Mucosa of gallbladder (tissue), 1 donor: ENCODE measurements at regions not wholly inside any gene's neighbourhood (a gene's known extent, or its start where the extent isn't known, plus 50 kb on each side); places are given as distances from the start of the nearest gene placed in this dataset.

Experiments
- DNase-seq: peaks from one replicate; pipeline ENCODE4 v3.0.0-alpha.2; 2020; ENCODE audit warnings: low spot score
- donor health status: DM: no; HTN: no; CAD: no.

GRCh38 chr13:34116651-34117050 is 298.7 kb downstream of the RFC3 start:
- no peak for DNase-seq

GRCh38 chr13:34124666-34125306 is 306.8 kb downstream of the RFC3 start:
- peak; percentile 51 for DNase-seq

- no peak for DNase-seq
These were observed 309.6 kb downstream of the RFC3 start for GRCh38 chr13:34127523-34127922.

- DNase-seq = no peak
These were observed 310.7 kb downstream of the RFC3 start for GRCh38 chr13:34128661-34129060.

GRCh38 chr13:34129436-34129835 is 311.5 kb downstream of the RFC3 start:
- no peak for DNase-seq

GRCh38 chr13:34137200-34137599 is 319.3 kb downstream of the RFC3 start:
- no peak for DNase-seq

GRCh38 chr13:34139660-34140227 is 321.8 kb downstream of the RFC3 start:
- no peak for DNase-seq

- DNase-seq = no peak
These were observed 325.7 kb downstream of the RFC3 start for GRCh38 chr13:34143637-34144036.

GRCh38 chr13:34144142-34144541 is 326.2 kb downstream of the RFC3 start:
- DNase-seq = no peak

- no peak for DNase-seq
These were observed 327.1 kb downstream of the RFC3 start for GRCh38 chr13:34145061-34145460.

GRCh38 chr13:34148359-34148758 is 330.4 kb downstream of the RFC3 start:
- no peak for DNase-seq

GRCh38 chr13:34151885-34152284 is 333.9 kb downstream of the RFC3 start:
- no peak for DNase-seq

GRCh38 chr13:34152409-34152808 is 334.5 kb downstream of the RFC3 start:
- peak; percentile 31 for DNase-seq

GRCh38 chr13:34152996-34153395 is 335.0 kb downstream of the RFC3 start:
- no peak for DNase-seq

GRCh38 chr13:34153428-34154180 is 335.7 kb downstream of the RFC3 start:
- peak; percentile 18 for DNase-seq

GRCh38 chr13:34155931-34156607 is 338.1 kb downstream of the RFC3 start:
- DNase-seq = no peak

- peak; percentile 86 for DNase-seq
These were observed 339.0 kb downstream of the RFC3 start for GRCh38 chr13:34156841-34157365.

GRCh38 chr13:34159946-34160345 is 342.0 kb downstream of the RFC3 start:
- DNase-seq = no peak

GRCh38 chr13:34161931-34162543 is 344.1 kb downstream of the RFC3 start:
- no peak for DNase-seq

GRCh38 chr13:34162544-34162933 is 344.6 kb downstream of the RFC3 start:
- no peak for DNase-seq

- DNase-seq = no peak
These were observed 346.6 kb downstream of the RFC3 start for GRCh38 chr13:34164582-34164981.

GRCh38 chr13:34165158-34165557 is 347.2 kb downstream of the RFC3 start:
- no peak for DNase-seq
